ENCODE measurements at regions not wholly inside any gene's neighbourhood (a gene's known extent, or its start where the extent isn't known, plus 50 kb on each side); places are given as distances from the start of the nearest gene placed in this dataset.
A peak's percentile ranks its signal among the peaks of the same experiment; 100 is the strongest.

DNA sequence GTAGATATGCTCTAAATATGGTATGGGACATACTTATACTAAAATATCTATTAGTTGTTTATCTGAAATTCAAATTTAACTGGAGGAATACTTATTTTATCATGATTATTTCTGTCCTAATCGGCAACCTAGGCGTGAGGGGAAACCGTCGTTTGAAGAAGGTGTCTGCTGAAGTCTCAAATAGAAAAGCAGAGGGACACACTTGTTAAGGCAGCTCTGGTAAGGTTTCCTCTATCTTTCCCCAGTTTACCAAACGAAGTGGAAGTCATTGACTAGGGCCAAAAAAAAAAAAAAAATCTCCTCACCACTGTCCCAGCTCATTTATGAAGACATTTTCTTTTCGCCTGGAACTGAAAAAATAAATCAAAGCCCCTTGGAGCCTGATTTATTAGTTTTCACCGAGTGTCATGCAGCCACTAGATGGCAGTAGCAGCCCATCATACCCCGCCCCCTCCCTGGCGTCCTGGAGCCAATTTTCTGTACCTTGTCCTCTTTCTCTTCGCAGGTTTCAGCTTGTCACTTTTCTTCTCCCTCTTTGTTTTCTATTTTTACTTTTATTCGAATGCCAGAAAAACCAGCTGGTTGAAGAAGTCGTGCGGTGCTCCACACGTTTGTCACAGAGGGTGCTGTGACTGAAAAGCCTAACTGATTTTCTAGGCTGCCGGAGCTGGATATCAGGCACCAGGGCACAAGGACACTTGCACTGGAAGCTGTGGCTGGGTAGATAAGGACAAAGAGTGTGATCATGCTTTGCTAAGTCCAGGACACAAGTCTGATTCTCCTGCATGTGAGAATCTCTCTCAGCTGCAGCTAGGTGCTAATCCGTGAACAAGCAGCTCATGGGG lies 238.7 kb downstream of the ZPLD1 start:
- no peak overlapping the region for H3K4me3 ChIP-seq (ENCODE audit: low read depth, low read length)
- DNase-seq (ENCODE audit: low read depth) = peak; percentile 58
- TF ChIP-seq, protein P1, sequence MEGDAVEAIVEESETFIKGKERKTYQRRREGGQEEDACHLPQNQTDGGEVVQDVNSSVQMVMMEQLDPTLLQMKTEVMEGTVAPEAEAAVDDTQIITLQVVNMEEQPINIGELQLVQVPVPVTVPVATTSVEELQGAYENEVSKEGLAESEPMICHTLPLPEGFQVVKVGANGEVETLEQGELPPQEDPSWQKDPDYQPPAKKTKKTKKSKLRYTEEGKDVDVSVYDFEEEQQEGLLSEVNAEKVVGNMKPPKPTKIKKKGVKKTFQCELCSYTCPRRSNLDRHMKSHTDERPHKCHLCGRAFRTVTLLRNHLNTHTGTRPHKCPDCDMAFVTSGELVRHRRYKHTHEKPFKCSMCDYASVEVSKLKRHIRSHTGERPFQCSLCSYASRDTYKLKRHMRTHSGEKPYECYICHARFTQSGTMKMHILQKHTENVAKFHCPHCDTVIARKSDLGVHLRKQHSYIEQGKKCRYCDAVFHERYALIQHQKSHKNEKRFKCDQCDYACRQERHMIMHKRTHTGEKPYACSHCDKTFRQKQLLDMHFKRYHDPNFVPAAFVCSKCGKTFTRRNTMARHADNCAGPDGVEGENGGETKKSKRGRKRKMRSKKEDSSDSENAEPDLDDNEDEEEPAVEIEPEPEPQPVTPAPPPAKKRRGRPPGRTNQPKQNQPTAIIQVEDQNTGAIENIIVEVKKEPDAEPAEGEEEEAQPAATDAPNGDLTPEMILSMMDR (IDR thresholded peaks at IDR 0.05; ENCODE audit: low read depth, low read length) = peak; percentile 58
- TF ChIP-seq, protein P2, sequence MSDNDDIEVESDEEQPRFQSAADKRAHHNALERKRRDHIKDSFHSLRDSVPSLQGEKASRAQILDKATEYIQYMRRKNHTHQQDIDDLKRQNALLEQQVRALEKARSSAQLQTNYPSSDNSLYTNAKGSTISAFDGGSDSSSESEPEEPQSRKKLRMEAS (IDR thresholded peaks at IDR 0.05; ENCODE audit: low read depth, low read length) = no peak

DNA sequence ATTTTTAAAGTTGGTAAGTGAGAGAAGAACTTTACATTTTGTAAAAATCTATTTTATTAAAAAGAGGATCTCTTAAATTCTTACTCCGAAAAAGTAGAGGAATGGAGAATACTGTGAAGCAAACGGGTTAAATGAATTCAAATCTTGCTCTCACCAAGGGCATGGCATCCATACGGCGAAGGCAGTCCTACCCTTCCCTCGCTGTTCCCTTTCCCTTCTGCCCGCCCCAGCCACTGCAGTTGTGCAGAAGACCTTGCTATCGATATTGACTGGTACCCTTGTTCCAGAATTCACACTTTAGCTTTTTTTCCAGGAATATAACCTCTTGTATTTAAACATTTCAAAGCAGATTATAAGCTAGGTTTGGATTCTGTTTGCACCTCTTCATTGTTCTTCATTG lies 239.5 kb downstream of the ZPLD1 start:
- TF ChIP-seq POLR2A (IDR thresholded peaks at IDR 0.05; ENCODE audit: extremely low read depth, insufficient read length) = no peak
- TF ChIP-seq MYC (IDR thresholded peaks at IDR 0.05; ENCODE audit: low read depth, low read length) = no peak
- TF ChIP-seq, protein P1 (IDR thresholded peaks at IDR 0.05; ENCODE audit: low read depth, low read length) = no peak
- TF ChIP-seq, protein P2 (IDR thresholded peaks at IDR 0.05; ENCODE audit: low read depth, low read length) = no peak
- DNase-seq (ENCODE audit: low read depth) = no peak

DNA sequence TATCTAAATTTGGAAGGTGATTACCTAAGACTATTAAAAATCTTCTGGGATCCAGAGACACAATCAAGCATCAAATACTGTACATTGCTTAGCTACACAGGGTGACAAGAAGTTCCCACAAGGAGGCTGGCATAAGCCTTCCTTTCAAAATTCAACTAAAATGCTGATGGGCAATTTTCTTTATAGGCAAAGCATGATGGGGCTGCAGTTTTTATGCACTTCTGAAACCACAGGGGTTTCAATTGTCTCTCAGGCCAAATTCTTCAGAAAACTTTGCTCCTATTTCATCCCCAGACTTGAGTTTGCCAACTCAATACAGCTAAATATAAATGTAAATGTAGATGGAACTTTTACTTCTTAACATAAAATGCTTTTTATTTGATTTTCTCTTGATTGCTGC lies 241.6 kb downstream of the ZPLD1 start:
- TF ChIP-seq MYC (IDR thresholded peaks at IDR 0.05; ENCODE audit: low read depth, low read length) = no peak
- TF ChIP-seq, protein P2 (IDR thresholded peaks at IDR 0.05; ENCODE audit: low read depth, low read length) = no peak
- TF ChIP-seq, protein P1 (IDR thresholded peaks at IDR 0.05; ENCODE audit: low read depth, low read length) = no peak
- no peak for TF ChIP-seq POLR2A (IDR thresholded peaks at IDR 0.05; ENCODE audit: extremely low read depth, insufficient read length)
- no peak overlapping the region for H3K4me3 ChIP-seq (ENCODE audit: low read depth, low read length)
- no peak for DNase-seq (ENCODE audit: low read depth)

More for the DNA sequence above, 239.5 kb downstream of the ZPLD1 start:
- no peak overlapping the region for H3K4me3 ChIP-seq (ENCODE audit: low read depth, low read length)

DNA sequence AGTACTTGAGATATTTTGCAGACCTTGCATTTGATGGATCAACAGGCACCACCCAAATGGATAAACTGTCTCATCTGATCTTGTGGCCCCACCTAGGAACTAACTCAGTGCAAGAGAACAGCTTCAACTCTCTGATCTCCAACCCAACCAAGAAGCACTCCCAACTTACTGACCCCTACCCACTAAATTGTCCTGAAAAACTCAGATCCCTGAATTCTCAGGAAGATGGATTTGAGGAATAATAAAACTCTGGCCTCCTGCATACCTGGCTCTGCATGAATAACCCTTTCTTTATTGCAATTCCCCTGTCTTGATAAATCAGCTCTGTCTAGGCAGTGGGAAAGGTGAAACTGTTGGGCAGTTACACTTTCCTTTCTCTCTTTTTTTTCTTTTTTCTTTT lies 247.9 kb downstream of the ZPLD1 start:
- TF ChIP-seq, protein P2 (IDR thresholded peaks at IDR 0.05; ENCODE audit: low read depth, low read length) = no peak
- TF ChIP-seq, protein P1 (IDR thresholded peaks at IDR 0.05; ENCODE audit: low read depth, low read length) = no peak
- TF ChIP-seq POLR2A (IDR thresholded peaks at IDR 0.05; ENCODE audit: extremely low read depth, insufficient read length) = no peak
- no peak for TF ChIP-seq MYC (IDR thresholded peaks at IDR 0.05; ENCODE audit: low read depth, low read length)
- no peak for DNase-seq (ENCODE audit: low read depth)
- H3K4me3 ChIP-seq (ENCODE audit: low read depth, low read length) = no peak overlapping the region

DNA sequence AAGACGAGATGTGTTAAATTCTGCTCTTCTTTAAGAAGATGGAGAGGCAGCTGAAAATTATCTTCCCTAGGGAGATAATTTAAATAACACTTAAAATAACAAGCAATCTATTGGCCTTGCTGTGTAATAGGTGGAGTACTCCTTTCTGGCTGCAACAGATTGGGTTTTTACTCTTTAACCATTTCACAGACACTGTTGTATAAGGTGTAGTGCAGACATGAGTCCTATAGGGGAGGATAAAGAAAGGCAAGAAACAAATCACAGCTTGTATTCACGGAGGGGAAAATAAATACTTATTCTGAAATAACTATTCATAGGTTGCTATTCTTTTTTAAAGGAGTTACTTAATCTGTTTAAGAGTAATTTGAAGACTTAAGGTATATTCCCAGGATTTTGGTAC lies 252.0 kb downstream of the ZPLD1 start:
- no peak for TF ChIP-seq MYC (IDR thresholded peaks at IDR 0.05; ENCODE audit: low read depth, low read length)
- TF ChIP-seq, protein P1 (IDR thresholded peaks at IDR 0.05; ENCODE audit: low read depth, low read length) = no peak
- TF ChIP-seq, protein P2 (IDR thresholded peaks at IDR 0.05; ENCODE audit: low read depth, low read length) = no peak
- no peak for TF ChIP-seq POLR2A (IDR thresholded peaks at IDR 0.05; ENCODE audit: extremely low read depth, insufficient read length)
- H3K4me3 ChIP-seq (ENCODE audit: low read depth, low read length) = no peak overlapping the region
- DNase-seq (ENCODE audit: low read depth) = no peak

Data from NB4 (cell line).